B cell (primary cell): ENCODE measurements at regions not wholly inside any gene's neighbourhood (a gene's known extent, or its start where the extent isn't known, plus 50 kb on each side); places are given as distances from the start of the nearest gene placed in this dataset.
"Not testable (repeated sequence)": the region's sequence is repeated elsewhere in the genome, so short reads cannot be mapped to it uniquely, and the experiment has no call there.

Source experiments
- ATAC-seq: fragments of 200-7000 bp; cut with Tn5 transposase; one replicate; pipeline ENCODE4 v1.10.0; 2021; ENCODE audit warnings: low read depth, mild to moderate bottlenecking, moderate number of reproducible peaks, moderate library complexity
- CTCF ChIA-PET: fragments of 350-600 bp; sonication (Branson Sonifier 250); formaldehyde crosslinking; loops from one replicate; lab custom pipeline; 2021; ENCODE audit warnings: antibody characterized with exemption, inconsistent platforms; lab: Charles Lee
- POLR2A ChIA-PET: fragments of 350-600 bp; sonication (Branson Sonifier 250); formaldehyde crosslinking; loops from one replicate; lab custom pipeline; 2021; ENCODE audit warnings: antibody characterized with exemption; lab: Charles Lee
- DNase-seq: peaks from one replicate; pipeline ENCODE4 v3.0.0; 2013
- H2AFZ ChIP-seq: 2 replicates; pipeline ENCODE4 v1.6.1; 2012; ENCODE audit warnings: mild to moderate bottlenecking, low read depth, low read length; ENCODE audit not compliant: insufficient read depth, poor library complexity, severe bottlenecking
- H3K27ac ChIP-seq, 2 donors: 1 replicate in 1 of 2; 2 replicates in 1 of 2; pipeline ENCODE4 v1.5.1; 2012 to 2013; ENCODE audit warnings: low read length in 2 of 2, mild to moderate bottlenecking in 2 of 2, moderate library complexity in 1 of 2
- H3K27me3 ChIP-seq, 4 experiments: fragments of 200-600 bp in 1 of 4; sonication (generic) in 1 of 4; replicated peaks in 1 of 4; 1 replicate in 2 of 4; 2 replicates in 2 of 4; pipeline versions ENCODE4 v1.6.1 to v1.7.0; 2013 to 2016; ENCODE audit warnings: low read length in 3 of 4, mild to moderate bottlenecking in 2 of 4, mixed read lengths in 1 of 4, moderate library complexity in 1 of 4; ENCODE audit not compliant: insufficient read depth in 4 of 4, control insufficient read depth in 3 of 4; ENCODE audit errors: control extremely low read depth in 1 of 4
- H3K36me3 ChIP-seq, 2 experiments: replicated peaks in 1 of 2; 1 replicate in 1 of 2; 2 replicates in 1 of 2; pipeline versions ENCODE4 v1.6.1 to v1.7.1; 2013; ENCODE audit warnings: low read length in 1 of 2; ENCODE audit not compliant: insufficient read depth in 2 of 2, control insufficient read depth in 1 of 2; ENCODE audit errors: control extremely low read depth in 1 of 2, extremely low read depth in 1 of 2
- H3K4me1 ChIP-seq, 2 donors: fragments of 200-600 bp in 1 of 2; sonication (generic) in 1 of 2; 1 replicate in 1 of 2; 2 replicates in 1 of 2; pipeline versions ENCODE4 v1.5.1 to v1.6.1; 2013 to 2017; ENCODE audit warnings: low read length in 2 of 2; ENCODE audit not compliant: control insufficient read depth in 2 of 2, insufficient read depth in 2 of 2
- H3K4me2 ChIP-seq: replicated peaks from 2 replicates; pipeline ENCODE3; 2012; ENCODE audit warnings: mild to moderate bottlenecking, low read depth, low read length; ENCODE audit not compliant: poor library complexity, severe bottlenecking
- H3K4me3 ChIP-seq, 5 experiments: fragments of 200-600 bp in 1 of 5; sonication (generic) in 1 of 5; 1 replicate in 3 of 5; 2 replicates in 2 of 5; pipeline versions ENCODE4 v1.5.1 to v1.7.0; 2011 to 2016; ENCODE audit warnings: low read length in 4 of 5, mild to moderate bottlenecking in 4 of 5, low read depth in 2 of 5, control low read depth in 1 of 5, moderate library complexity in 1 of 5; ENCODE audit not compliant: insufficient read depth in 1 of 5; ENCODE audit errors: control extremely low read depth in 1 of 5, extremely low read depth in 1 of 5
- H3K79me2 ChIP-seq: fragments of 200-600 bp; sonication (generic); one replicate; pipeline ENCODE4 v1.6.0; 2016; ENCODE audit warnings: low read length; ENCODE audit not compliant: control insufficient read depth, insufficient read depth
- H3K9ac ChIP-seq: fragments of 200-600 bp; sonication (generic); 2 replicates; pipeline ENCODE4 v1.6.1; 2017; ENCODE audit warnings: mild to moderate bottlenecking, low read length, moderate library complexity
- H3K9me3 ChIP-seq, 3 donors: one replicate each; pipeline versions ENCODE4 v1.6.1 to v1.7.1; 2013; ENCODE audit warnings: low read length in 2 of 3; ENCODE audit not compliant: control insufficient read depth in 2 of 3, insufficient read depth in 1 of 3; ENCODE audit errors: control extremely low read depth in 1 of 3
- H4K20me1 ChIP-seq: 2 replicates; pipeline ENCODE4 v1.6.0; 2012; ENCODE audit warnings: mild to moderate bottlenecking, low read length; ENCODE audit not compliant: insufficient read depth, control insufficient read depth, poor library complexity, severe bottlenecking
- H3K27ac Mint-ChIP-seq: one replicate; pipeline ENCODE4 v1.8.0; 2021; ENCODE audit warnings: mixed read lengths
- H3K27me3 Mint-ChIP-seq: one replicate; pipeline ENCODE4 v1.8.0; 2021; ENCODE audit warnings: mixed read lengths
- H3K4me1 Mint-ChIP-seq: one replicate; pipeline ENCODE4 v1.8.0; 2021; ENCODE audit warnings: mixed read lengths
- H3K4me3 Mint-ChIP-seq: one replicate; pipeline ENCODE4 v1.8.0; 2021; ENCODE audit warnings: mixed read lengths
- H3K9me3 Mint-ChIP-seq: one replicate; pipeline ENCODE4 v1.8.0; 2022; ENCODE audit warnings: mixed read lengths; ENCODE audit not compliant: insufficient read depth
- CTCF ChIP-seq: fragments of 200-600 bp; IDR thresholded peaks from one replicate; pipeline ENCODE4 v1.8.0; 2022; ENCODE audit warnings: antibody characterized with exemption, mild to moderate bottlenecking
- EZH2 ChIP-seq: IDR thresholded peaks from 2 replicates; pipeline ENCODE4 v1.6.1; 2012; ENCODE audit warnings: borderline replicate concordance, low read depth, mild to moderate bottlenecking, moderate library complexity, low read length; ENCODE audit not compliant: insufficient read depth, poor library complexity, severe bottlenecking
- WGBS: methylation state at CpG from one replicate; pipeline ENCODE4 v1.1.5; 2013; ENCODE audit warnings: missing lambda C conversion rate; ENCODE audit not compliant: insufficient coverage; 5-methylcytosine and 5-hydroxymethylcytosine counted together
- intact Hi-C: fragments of 100-400 bp; cut with micrococcal nuclease; formaldehyde crosslinking; loops from one replicate; pipeline ENCODE4 v1.10.0; 2022

- ATAC-seq (no peak), DNase-seq (no peak)
- Mint-ChIP-seq H3K27ac (no peak overlapping the region), H3K9me3 (no peaks in the 10 kb centered on the region), H3K27me3 (no peaks in the 10 kb centered on the region), H3K4me1 (no peaks in the 10 kb centered on the region), H3K4me3 (no peak overlapping the region)
- Histone ChIP-seq H3K27ac (no peak overlapping the region), H3K4me1 (no peaks in the 10 kb centered on the region), H2AFZ (no peak overlapping the region), H3K4me3 (no peak overlapping the region), H3K36me3 (no peaks in the 10 kb centered on the region), H3K9me3 (no peaks in the 10 kb centered on the region), H3K4me2 (no peak overlapping the region), H3K27me3 (no peaks in the 10 kb centered on the region), H3K79me2 (no peaks in the 10 kb centered on the region), H3K9ac (no peak overlapping the region), H4K20me1 (no peaks in the 10 kb centered on the region)
- POLR2A ChIA-PET: no interaction called here
- no peak for TF ChIP-seq EZH2
- intact Hi-C loops: no loop called here
- CTCF ChIA-PET: no interaction called here
- no CpG with 5 or more reads among the region's 3 CpGs for WGBS
These were observed 340.3 kb downstream of the CYLC2 start for GRCh38 chr9:103335461-103335860.

- no peaks in the 10 kb centered on the region for H3K27me3 Mint-ChIP-seq
- H3K27ac Mint-ChIP-seq: no peak overlapping the region
- no peak overlapping the region for H3K4me2 ChIP-seq
- no peaks in the 10 kb centered on the region for H4K20me1 ChIP-seq
- H3K9me3 ChIP-seq: peaks cover 0 to 4% (median 0%) of the 10 kb centered on the region in 3 donors
- no peak overlapping the region for H3K9ac ChIP-seq
- ATAC-seq (no peak), DNase-seq (no peak)
- H3K36me3 ChIP-seq: no peaks in the 10 kb centered on the region
- no peaks in the 10 kb centered on the region for H3K4me1 Mint-ChIP-seq
- intact Hi-C loops: no loop called here
- no peak overlapping the region for H3K27ac ChIP-seq
- POLR2A ChIA-PET: no interaction called here
- TF ChIP-seq EZH2 (no peak), CTCF (no peak)
- H3K27me3 ChIP-seq: no peaks in the 10 kb centered on the region
- CTCF ChIA-PET: interaction anchor here (0.7 kb wide), 1 partner anchor 67 kb away, joined by 3 read pairs; no protein-coding TSS in a partner anchor
- H2AFZ ChIP-seq: no peak overlapping the region
- H3K4me3 ChIP-seq: no peak overlapping the region
- H3K4me1 ChIP-seq: no peaks in the 10 kb centered on the region
- no CpG with 5 or more reads among the region's 2 CpGs for WGBS
- peaks cover 7% of the 10 kb centered on the region for H3K9me3 Mint-ChIP-seq
- H3K79me2 ChIP-seq: no peaks in the 10 kb centered on the region
- H3K4me3 Mint-ChIP-seq: no peak overlapping the region
These were observed 359.9 kb downstream of the CYLC2 start for GRCh38 chr9:103355000-103355399.

- POLR2A ChIA-PET, H3K27me3 Mint-ChIP-seq, H3K9ac ChIP-seq, ATAC-seq, H3K4me3 Mint-ChIP-seq, H3K27ac ChIP-seq, DNase-seq, H3K27ac Mint-ChIP-seq, CTCF ChIA-PET, H2AFZ ChIP-seq, H3K36me3 ChIP-seq, H3K9me3 ChIP-seq, H4K20me1 ChIP-seq, H3K27me3 ChIP-seq, H3K79me2 ChIP-seq, H3K4me1 ChIP-seq, intact Hi-C loops, H3K4me3 ChIP-seq, H3K4me2 ChIP-seq, H3K4me1 Mint-ChIP-seq, H3K9me3 Mint-ChIP-seq: not testable (repeated sequence)
- no CpG with 5 or more reads among the region's 3 CpGs for WGBS
These were observed 362.8 kb downstream of the CYLC2 start for GRCh38 chr9:103357980-103358379.
